Lower lobe of right lung (tissue), 2 donors: ENCODE measurements at regions not wholly inside any gene's neighbourhood (a gene's known extent, or its start where the extent isn't known, plus 50 kb on each side); places are given as distances from the start of the nearest gene placed in this dataset.

Experiments
- ATAC-seq, 2 donors: fragments of 200-7000 bp; cut with Tn5 transposase; one replicate each; pipeline ENCODE4 v1.9.1; 2020 to 2022; ENCODE audit warnings: mild to moderate bottlenecking in 2 of 2, moderate library complexity in 2 of 2
- DNase-seq: peaks from one replicate; pipeline ENCODE4 v3.0.0-alpha.2; 2020
- H3K27ac ChIP-seq: fragments of 200-600 bp; one replicate; pipeline ENCODE4 v1.8.0; 2022
- H3K27me3 ChIP-seq: fragments of 200-600 bp; one replicate; pipeline ENCODE4 v1.8.0; 2022; ENCODE audit warnings: low read depth
- H3K36me3 ChIP-seq: fragments of 200-600 bp; one replicate; pipeline ENCODE4 v1.8.0; 2022; ENCODE audit warnings: mild to moderate bottlenecking
- H3K4me1 ChIP-seq: fragments of 200-600 bp; one replicate; pipeline ENCODE4 v1.8.0; 2022
- H3K4me3 ChIP-seq: fragments of 200-600 bp; one replicate; pipeline ENCODE4 v1.8.0; 2022; ENCODE audit warnings: mild to moderate bottlenecking
- H3K9me3 ChIP-seq: fragments of 200-600 bp; one replicate; pipeline ENCODE4 v1.8.0; 2022
- CTCF ChIP-seq: fragments of 200-600 bp; IDR thresholded peaks from one replicate; pipeline ENCODE4 v1.8.0; 2022; ENCODE audit warnings: antibody characterized with exemption, mild to moderate bottlenecking
- intact Hi-C: fragments of 100-400 bp; cut with DNase I; formaldehyde crosslinking; loops from one replicate; pipeline ENCODE4 v1.11.0; 2022
- donor health status: DM: no; HTN: yes; CAD: no; lungs with severe emphysema.

- Histone ChIP-seq H3K36me3 (no peaks in the 10 kb centered on the region), H3K9me3 (no peaks in the 10 kb centered on the region), H3K4me1 (no peaks in the 10 kb centered on the region), H3K27ac (no peak overlapping the region), H3K27me3 (peaks cover 5% of the 10 kb centered on the region), H3K4me3 (no peak overlapping the region)
- no peak for TF ChIP-seq CTCF
- DNase-seq, result no peak
- ATAC-seq, result no peak
- intact Hi-C loops, result no loop called here
These were observed 143.9 kb upstream of the FSHR start for GRCh38 chr2:49298230-49298629.

- no peak for TF ChIP-seq CTCF
- ATAC-seq (no peak), DNase-seq (no peak)
- Histone ChIP-seq H3K27ac (no peak overlapping the region), H3K36me3 (no peaks in the 10 kb centered on the region), H3K4me3 (no peak overlapping the region), H3K27me3 (peaks cover 5% of the 10 kb centered on the region), H3K9me3 (no peaks in the 10 kb centered on the region), H3K4me1 (no peaks in the 10 kb centered on the region)
- intact Hi-C loops, result no loop called here
These were observed 142.0 kb upstream of the FSHR start for GRCh38 chr2:49296107-49296867.

GRCh38 chr2:49294225-49294624 is 139.9 kb upstream of the FSHR start:
- DNase-seq, result no peak
- Histone ChIP-seq H3K36me3 (no peaks in the 10 kb centered on the region), H3K4me1 (no peaks in the 10 kb centered on the region), H3K9me3 (no peaks in the 10 kb centered on the region), H3K4me3 (no peak overlapping the region), H3K27ac (no peak overlapping the region), H3K27me3 (peaks cover 5% of the 10 kb centered on the region)
- ATAC-seq, result no peak
- TF ChIP-seq CTCF, result no peak
- intact Hi-C loops, result no loop called here

GRCh38 chr2:49291619-49292018 is 137.3 kb upstream of the FSHR start:
- H3K27ac ChIP-seq, result no peak overlapping the region
- intact Hi-C loops, result no loop called here
- H3K9me3 ChIP-seq, result no peaks in the 10 kb centered on the region
- TF ChIP-seq CTCF, result no peak
- ATAC-seq, result no peak
- no peak for DNase-seq
- no peak overlapping the region for H3K4me3 ChIP-seq
- no peaks in the 10 kb centered on the region for H3K27me3 ChIP-seq
- H3K36me3 ChIP-seq, result no peaks in the 10 kb centered on the region
- H3K4me1 ChIP-seq, result no peaks in the 10 kb centered on the region

GRCh38 chr2:49289711-49290110 is 135.4 kb upstream of the FSHR start:
- H3K27ac ChIP-seq, result no peak overlapping the region
- H3K4me1 ChIP-seq, result no peaks in the 10 kb centered on the region
- no peak overlapping the region for H3K4me3 ChIP-seq
- no peak for TF ChIP-seq CTCF
- H3K27me3 ChIP-seq, result no peaks in the 10 kb centered on the region
- DNase-seq (no peak), ATAC-seq (no peak)
- H3K9me3 ChIP-seq, result no peaks in the 10 kb centered on the region
- intact Hi-C loops, result no loop called here
- H3K36me3 ChIP-seq, result no peaks in the 10 kb centered on the region
